ENCODE measurements at regions not wholly inside any gene's neighbourhood (a gene's known extent, or its start where the extent isn't known, plus 50 kb on each side); places are given as distances from the start of the nearest gene placed in this dataset.

- TF ChIP-seq CTCF (IDR thresholded peaks at IDR 0.05) = no peak
- H3K27ac ChIP-seq = no peak overlapping the region
- no peaks in the 10 kb centered on the region for H3K36me3 ChIP-seq
- no peaks in the 10 kb centered on the region for H3K9me3 ChIP-seq
- H3K4me3 ChIP-seq = no peak overlapping the region
- H3K4me1 ChIP-seq = no peaks in the 10 kb centered on the region
- DNase-seq (no peak), ATAC-seq (no peak)
- intact Hi-C loops (cut with DNase I) = no loop called here
- H3K27me3 ChIP-seq = no peaks in the 10 kb centered on the region
Observed at GRCh38 chr12:75565795-75566194, 54.4 kb upstream of the KRR1 start.

- no peak for DNase-seq
- Histone ChIP-seq H3K27me3 (no peaks in the 10 kb centered on the region), H3K4me1 (no peaks in the 10 kb centered on the region), H3K36me3 (no peaks in the 10 kb centered on the region), H3K4me3 (no peak overlapping the region), H3K27ac (no peak overlapping the region), H3K9me3 (no peaks in the 10 kb centered on the region)
- intact Hi-C loops (cut with DNase I) = no loop called here
- no peak for ATAC-seq
- TF ChIP-seq CTCF (IDR thresholded peaks at IDR 0.05) = no peak
Observed at GRCh38 chr12:75564852-75565251, 53.4 kb upstream of the KRR1 start.

- Histone ChIP-seq H3K4me3 (no peak overlapping the region), H3K27me3 (no peaks in the 10 kb centered on the region), H3K9me3 (no peaks in the 10 kb centered on the region), H3K36me3 (no peaks in the 10 kb centered on the region), H3K27ac (no peak overlapping the region), H3K4me1 (no peaks in the 10 kb centered on the region)
- no peak for DNase-seq
- TF ChIP-seq CTCF (IDR thresholded peaks at IDR 0.05) = no peak
- no peak for ATAC-seq
- intact Hi-C loops (cut with DNase I) = no loop called here
Observed at GRCh38 chr12:75564398-75564797, 53.0 kb upstream of the KRR1 start.

- H3K36me3 ChIP-seq = no peaks in the 10 kb centered on the region
- no peaks in the 10 kb centered on the region for H3K4me1 ChIP-seq
- no peak overlapping the region for H3K27ac ChIP-seq
- no peak for TF ChIP-seq CTCF (IDR thresholded peaks at IDR 0.05)
- ATAC-seq (no peak), DNase-seq (no peak)
- no peaks in the 10 kb centered on the region for H3K27me3 ChIP-seq
- H3K9me3 ChIP-seq = no peaks in the 10 kb centered on the region
- intact Hi-C loops (cut with DNase I) = no loop called here
- H3K4me3 ChIP-seq = no peak overlapping the region
Observed at GRCh38 chr12:75563351-75563750, 51.9 kb upstream of the KRR1 start.

GRCh38 chr12:75561921-75562320 lies 50.5 kb upstream of the KRR1 start:
- no peaks in the 10 kb centered on the region for H3K36me3 ChIP-seq
- H3K4me3 ChIP-seq = no peak overlapping the region
- H3K4me1 ChIP-seq = no peaks in the 10 kb centered on the region
- H3K27me3 ChIP-seq = no peaks in the 10 kb centered on the region
- H3K9me3 ChIP-seq = no peaks in the 10 kb centered on the region
- DNase-seq (no peak), ATAC-seq (peak; percentile 47)
- TF ChIP-seq CTCF (IDR thresholded peaks at IDR 0.05) = no peak
- H3K27ac ChIP-seq = no peak overlapping the region
- intact Hi-C loops (cut with DNase I) = no loop called here
